HepG2 (cell line): ENCODE measurements at regions not wholly inside any gene's neighbourhood (a gene's known extent, or its start where the extent isn't known, plus 50 kb on each side); places are given as distances from the start of the nearest gene placed in this dataset.

Experiments
- ATAC-seq: fragments of 200-7000 bp; cut with Tn5 transposase; 3 replicates; pipeline ENCODE4 v1.9.1; 2020; ENCODE audit warnings: mild to moderate bottlenecking, moderate library complexity
- BruUV-seq: library from RNA; stranded (reverse); fragments of 400-500 nt; replicated peaks from 2 replicates; lab custom pipeline; 2021; lab: Mats Ljungman, UMichigan
- CTCF ChIA-PET: fragments of 300-600 bp; formaldehyde crosslinking; extraction: SDS; loops from one replicate; lab custom pipeline; 2021; ENCODE audit warnings: low total read pairs, inconsistent platforms, low intra/inter-chr PET ratio; lab: Yijun Ruan, JAX
- POLR2A ChIA-PET: fragments of 350-600 bp; sonication (Branson Sonifier 250); formaldehyde crosslinking; loops from one replicate; lab custom pipeline; 2020; ENCODE audit warnings: antibody characterized with exemption, inconsistent platforms; lab: Yijun Ruan, JAX
- DNase-seq: peaks from one replicate; pipeline ENCODE4 v3.0.0-alpha.2; 2015; ENCODE audit warnings: low spot score
- FAIRE-seq: peaks from 3 replicates; lab custom pipeline; 2011; peaks lifted over from hg19 to GRCh38; lab: Jason Lieb, UNC
- H2AFZ ChIP-seq: one replicate; pipeline ENCODE4 v1.6.1; 2011; ENCODE audit warnings: low read length, inconsistent platforms
- H3K27ac ChIP-seq: fragments of 300-600 bp; 3 replicates; pipeline ENCODE4 v1.8.0; 2011; ENCODE audit warnings: mixed run types, mild to moderate bottlenecking, mixed read lengths, low read length, inconsistent platforms; ENCODE audit not compliant: insufficient read depth; ENCODE audit errors: extremely low read length
- H3K27me3 ChIP-seq, 2 experiments: fragments of 200-600 bp in 1 of 2; 2 replicates in 1 of 2; 3 replicates in 1 of 2; pipeline versions ENCODE4 v1.6.0 to v1.8.0; 2011; ENCODE audit warnings: low read length in 2 of 2, mild to moderate bottlenecking in 2 of 2, moderate library complexity in 2 of 2, inconsistent platforms in 1 of 2; ENCODE audit not compliant: insufficient read depth in 2 of 2, control insufficient read depth in 1 of 2
- H3K36me3 ChIP-seq, 2 experiments: fragments of 200-600 bp in 1 of 2; replicated peaks in 1 of 2; 2 replicates in 1 of 2; 3 replicates in 1 of 2; pipeline versions ENCODE4 v1.5.1 to v1.8.0; 2011; ENCODE audit warnings: low read length in 2 of 2, inconsistent platforms in 1 of 2; ENCODE audit not compliant: insufficient read depth in 2 of 2, control insufficient read depth in 1 of 2
- H3K4me1 ChIP-seq: 2 replicates; pipeline ENCODE4 v1.5.1; 2012; ENCODE audit warnings: low read length, inconsistent platforms; ENCODE audit not compliant: insufficient read depth
- H3K4me2 ChIP-seq: 2 replicates; pipeline ENCODE4 v1.6.0; 2011; ENCODE audit warnings: low read depth, low read length, inconsistent platforms
- H3K4me3 ChIP-seq, 3 experiments: fragments of 200-600 bp in 1 of 3; sonication (generic), shearing (Covaris generic) in 1 of 3; replicated peaks in 1 of 3; 2 replicates each; pipeline ENCODE4 v1.5.1; 2011 to 2016; ENCODE audit warnings: low read length in 3 of 3, inconsistent platforms in 2 of 3, low read depth in 2 of 3, mild to moderate bottlenecking in 2 of 3, control low read depth in 1 of 3, mixed read lengths in 1 of 3; ENCODE audit not compliant: insufficient read depth in 1 of 3
- H3K79me2 ChIP-seq: one replicate; pipeline ENCODE4 v1.6.1; 2011; ENCODE audit warnings: low read length, inconsistent platforms; ENCODE audit not compliant: insufficient read depth
- H3K9ac ChIP-seq: 2 replicates; pipeline ENCODE4 v1.6.0; 2011; ENCODE audit warnings: mild to moderate bottlenecking, low read depth, low read length, inconsistent platforms; ENCODE audit not compliant: insufficient read depth
- H3K9me3 ChIP-seq: 2 replicates; pipeline ENCODE4 v1.5.1; 2012; ENCODE audit warnings: mild to moderate bottlenecking, low read length
- H4K20me1 ChIP-seq: 2 replicates; pipeline ENCODE4 v1.6.0; 2011; ENCODE audit warnings: inconsistent platforms, mild to moderate bottlenecking, low read length, moderate library complexity; ENCODE audit not compliant: insufficient read depth
- BRD4 ChIP-seq: sonication (generic); formaldehyde crosslinking; IDR thresholded peaks from 2 replicates; pipeline ENCODE4 v1.4.0; 2020; ENCODE audit warnings: missing genetic modification reagents
- CBX2 ChIP-seq, 2 experiments: fragments of 200-600 bp in 1 of 2; sonication (generic); formaldehyde crosslinking in 1 of 2; IDR thresholded peaks; 2 replicates each; pipeline versions ENCODE4 v1.7.0 to v1.8.1; 2018 to 2022; ENCODE audit warnings: low read depth in 2 of 2, low read length in 1 of 2, mild to moderate bottlenecking in 1 of 2, missing genetic modification reagents in 1 of 2
- EP300 ChIP-seq, 3 experiments: sonication (generic) in 1 of 3; formaldehyde crosslinking in 1 of 3; IDR thresholded peaks; 2 replicates each; pipeline versions ENCODE4 v1.5.1 to v1.6.1; 2011 to 2020; ENCODE audit warnings: low read depth in 2 of 3, low read length in 2 of 3, borderline replicate concordance in 1 of 3, improper control_type of control experiment in 1 of 3, mild to moderate bottlenecking in 1 of 3, missing genetic modification reagents in 1 of 3, moderate library complexity in 1 of 3
- JDP2 ChIP-seq: sonication (generic); formaldehyde crosslinking; IDR thresholded peaks from 2 replicates; pipeline ENCODE4 v1.8.1; 2022; ENCODE audit warnings: missing genetic modification reagents, borderline replicate concordance
- MTERF4 ChIP-seq: sonication (generic); formaldehyde crosslinking; IDR thresholded peaks from 2 replicates; pipeline ENCODE4 v1.8.0; 2023; ENCODE audit warnings: mild to moderate bottlenecking, missing genetic modification reagents
- POLR2AphosphoS5 ChIP-seq: IDR thresholded peaks from 2 replicates; pipeline ENCODE4 v1.6.1; 2012; ENCODE audit warnings: low read depth, low read length
- ZBTB42 ChIP-seq: sonication (generic); formaldehyde crosslinking; IDR thresholded peaks from 2 replicates; pipeline ENCODE4 v1.5.0; 2020; ENCODE audit warnings: mild to moderate bottlenecking, missing genetic modification reagents
- ZMYM2 ChIP-seq: sonication (generic); formaldehyde crosslinking; IDR thresholded peaks from 2 replicates; pipeline ENCODE4 v1.8.0; 2022; ENCODE audit warnings: mild to moderate bottlenecking, missing genetic modification reagents
- ZNF20 ChIP-seq: sonication (generic); formaldehyde crosslinking; IDR thresholded peaks from 2 replicates; pipeline ENCODE4 v1.4.0; 2020; ENCODE audit warnings: mild to moderate bottlenecking, moderate library complexity, missing genetic modification reagents
- ZNF205 ChIP-seq: IDR thresholded peaks from 2 replicates; pipeline ENCODE4 v1.6.1; 2018; ENCODE audit warnings: missing biosample characterization, missing genetic modification reagents
- ZNF235 ChIP-seq: sonication (generic); formaldehyde crosslinking; IDR thresholded peaks from 2 replicates; pipeline ENCODE4 v1.8.1; 2023; ENCODE audit warnings: mild to moderate bottlenecking, missing genetic modification reagents, borderline replicate concordance
- ZNF451 ChIP-seq: sonication (generic); formaldehyde crosslinking; IDR thresholded peaks from 2 replicates; pipeline ENCODE4 v1.5.0; 2020; ENCODE audit warnings: mild to moderate bottlenecking, missing genetic modification reagents
- ZNF496 ChIP-seq: sonication (generic); formaldehyde crosslinking; IDR thresholded peaks from 2 replicates; pipeline ENCODE4 v1.8.1; 2023; ENCODE audit warnings: mild to moderate bottlenecking, moderate library complexity, missing genetic modification reagents; ENCODE audit not compliant: insufficient replicate concordance
- ZNF563 ChIP-seq: sonication (generic); formaldehyde crosslinking; IDR thresholded peaks from 2 replicates; pipeline ENCODE4 v1.8.0; 2022; ENCODE audit warnings: mild to moderate bottlenecking, moderate library complexity, missing genetic modification reagents
- ZNF83 ChIP-seq: sonication (generic); formaldehyde crosslinking; IDR thresholded peaks from 2 replicates; pipeline ENCODE4 v1.4.0; 2020; ENCODE audit warnings: missing genetic modification reagents, mild to moderate bottlenecking, borderline replicate concordance
- WGBS: methylation state at CpG from one replicate; pipeline ENCODE4 v1.1.6; 2017; ENCODE audit warnings: low lambda C conversion rate; 5-methylcytosine and 5-hydroxymethylcytosine counted together
- in situ Hi-C: cut with HindIII; loops from 2 replicates; pipeline ENCODE4 v1.10.0; 2017; ENCODE audit warnings: low pct_unique_long_range_greater_than_20kb; ENCODE audit not compliant: extremely low pct_ligation_motif_present
- intact Hi-C: fragments of 100-400 bp; cut with micrococcal nuclease; formaldehyde crosslinking; loops from one replicate; pipeline ENCODE4 v1.10.0; 2022; ENCODE audit not compliant: unreplicated experiment
- TF ChIP-seq, protein P1 (sequence below): IDR thresholded peaks from 2 replicates; pipeline ENCODE4 v1.4.0; 2020; ENCODE audit warnings: mild to moderate bottlenecking, missing genetic modification reagents
- TF ChIP-seq, protein P2 (sequence below): sonication (generic); formaldehyde crosslinking; IDR thresholded peaks from 2 replicates; pipeline ENCODE4 v1.5.1; 2020; ENCODE audit warnings: missing genetic modification reagents, mild to moderate bottlenecking, borderline replicate concordance
- TF ChIP-seq, protein P3 (sequence below): sonication (generic); formaldehyde crosslinking; IDR thresholded peaks from 2 replicates; pipeline ENCODE4 v1.5.0; 2020; ENCODE audit warnings: missing genetic modification reagents

DNA sequence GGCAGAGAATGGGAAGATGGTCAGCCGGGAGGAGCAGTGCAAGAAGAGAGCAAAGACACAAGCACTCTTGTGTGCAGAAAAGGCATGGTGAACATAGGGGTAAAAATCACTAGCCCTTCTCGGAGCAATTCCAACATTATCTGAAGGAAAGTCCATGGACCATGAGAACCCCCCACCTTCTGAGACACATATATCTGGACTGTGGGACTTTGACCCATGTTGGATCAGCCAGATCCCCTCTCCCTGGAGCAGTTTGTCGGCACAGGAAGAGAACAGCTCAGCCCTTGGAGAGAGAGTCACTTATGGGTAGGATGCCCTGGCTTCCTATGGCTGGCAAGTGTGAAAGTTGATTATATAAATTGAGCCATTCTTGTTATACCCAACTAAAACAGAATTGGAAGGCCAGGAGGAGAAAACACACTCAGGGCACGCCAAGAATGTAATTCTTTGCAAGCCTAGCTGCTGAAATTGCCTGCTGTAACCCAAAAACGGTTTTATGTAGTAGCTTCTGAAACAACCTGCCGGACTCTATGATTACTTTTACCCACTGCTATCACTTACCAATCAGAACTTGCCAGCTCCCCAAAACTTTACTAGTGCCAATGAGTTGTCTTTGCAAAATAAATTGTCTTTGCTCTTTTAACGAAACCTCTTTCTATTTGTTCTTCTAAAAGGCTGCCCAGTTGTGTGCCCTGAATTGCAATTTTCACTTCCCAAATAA, 62.8 kb upstream of the ZNF599 start:
- no peak overlapping the region for H3K9ac ChIP-seq
- H3K36me3 ChIP-seq: no peaks in the 10 kb centered on the region
- intact Hi-C loops: no loop called here
- H3K27ac ChIP-seq: no peak overlapping the region
- CTCF ChIA-PET: no interaction called here
- H3K4me2 ChIP-seq: no peak overlapping the region
- no peaks in the 10 kb centered on the region for H4K20me1 ChIP-seq
- no peaks in the 10 kb centered on the region for H3K9me3 ChIP-seq
- DNase-seq: no peak
- no peak overlapping the region for H2AFZ ChIP-seq
- H3K27me3 ChIP-seq: peaks cover 0 to 18% of the 10 kb centered on the region in 2 experiments; a peak in 2 of 5 replicates
- WGBS: 23% methylated on average over 7 of the region's 7 CpGs
- in situ Hi-C loops: no loop called here
- H3K4me3 ChIP-seq: no peak overlapping the region
- FAIRE-seq: no peak
- H3K4me1 ChIP-seq: peaks cover 16% of the 10 kb centered on the region
- H3K79me2 ChIP-seq: no peaks in the 10 kb centered on the region
- ATAC-seq: no peak
- POLR2A ChIA-PET: no interaction called here
- BruUV-seq: no TSS peak
- TF ChIP-seq, protein P1, sequence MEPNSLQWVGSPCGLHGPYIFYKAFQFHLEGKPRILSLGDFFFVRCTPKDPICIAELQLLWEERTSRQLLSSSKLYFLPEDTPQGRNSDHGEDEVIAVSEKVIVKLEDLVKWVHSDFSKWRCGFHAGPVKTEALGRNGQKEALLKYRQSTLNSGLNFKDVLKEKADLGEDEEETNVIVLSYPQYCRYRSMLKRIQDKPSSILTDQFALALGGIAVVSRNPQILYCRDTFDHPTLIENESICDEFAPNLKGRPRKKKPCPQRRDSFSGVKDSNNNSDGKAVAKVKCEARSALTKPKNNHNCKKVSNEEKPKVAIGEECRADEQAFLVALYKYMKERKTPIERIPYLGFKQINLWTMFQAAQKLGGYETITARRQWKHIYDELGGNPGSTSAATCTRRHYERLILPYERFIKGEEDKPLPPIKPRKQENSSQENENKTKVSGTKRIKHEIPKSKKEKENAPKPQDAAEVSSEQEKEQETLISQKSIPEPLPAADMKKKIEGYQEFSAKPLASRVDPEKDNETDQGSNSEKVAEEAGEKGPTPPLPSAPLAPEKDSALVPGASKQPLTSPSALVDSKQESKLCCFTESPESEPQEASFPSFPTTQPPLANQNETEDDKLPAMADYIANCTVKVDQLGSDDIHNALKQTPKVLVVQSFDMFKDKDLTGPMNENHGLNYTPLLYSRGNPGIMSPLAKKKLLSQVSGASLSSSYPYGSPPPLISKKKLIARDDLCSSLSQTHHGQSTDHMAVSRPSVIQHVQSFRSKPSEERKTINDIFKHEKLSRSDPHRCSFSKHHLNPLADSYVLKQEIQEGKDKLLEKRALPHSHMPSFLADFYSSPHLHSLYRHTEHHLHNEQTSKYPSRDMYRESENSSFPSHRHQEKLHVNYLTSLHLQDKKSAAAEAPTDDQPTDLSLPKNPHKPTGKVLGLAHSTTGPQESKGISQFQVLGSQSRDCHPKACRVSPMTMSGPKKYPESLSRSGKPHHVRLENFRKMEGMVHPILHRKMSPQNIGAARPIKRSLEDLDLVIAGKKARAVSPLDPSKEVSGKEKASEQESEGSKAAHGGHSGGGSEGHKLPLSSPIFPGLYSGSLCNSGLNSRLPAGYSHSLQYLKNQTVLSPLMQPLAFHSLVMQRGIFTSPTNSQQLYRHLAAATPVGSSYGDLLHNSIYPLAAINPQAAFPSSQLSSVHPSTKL: no peak
- TF ChIP-seq, protein P2, sequence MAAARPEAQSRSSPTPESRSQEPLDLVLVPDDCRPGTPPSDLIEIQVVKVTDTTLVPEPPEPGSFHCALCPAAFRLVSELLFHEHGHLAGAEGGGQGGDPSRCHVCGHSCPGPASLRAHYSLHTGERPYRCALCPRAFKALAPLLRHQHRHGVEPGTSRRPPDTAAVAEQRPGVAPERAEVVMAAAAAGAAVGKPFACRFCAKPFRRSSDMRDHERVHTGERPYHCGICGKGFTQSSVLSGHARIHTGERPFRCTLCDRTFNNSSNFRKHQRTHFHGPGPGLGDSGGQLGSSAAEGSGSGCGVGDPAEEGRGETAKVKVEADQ (CRISPR knock-in tag): no peak
- TF ChIP-seq POLR2AphosphoS5 (no peak), ZNF496 (CRISPR knock-in tag) (no peak), ZNF83 (CRISPR knock-in tag) (no peak), JDP2 (CRISPR knock-in tag) (no peak), MTERF4 (no peak), EP300 (IDR thresholded peaks at IDR 0.05; ENCODE audit: low read depth in 2 of 2, low read length in 2 of 2) (no peak), EP300 (CRISPR knock-in tag; IDR thresholded peaks at IDR 0.05; ENCODE audit: borderline replicate concordance) (no peak), CBX2 (IDR thresholded peaks at IDR 0.05; ENCODE audit: low read depth, low read length) (no peak), CBX2 (CRISPR knock-in tag; IDR thresholded peaks at IDR 0.05; ENCODE audit: low read depth) (no peak), ZNF205 (CRISPR knock-in tag) (no peak), ZNF235 (CRISPR knock-in tag) (no peak), ZMYM2 (CRISPR knock-in tag) (no peak), ZBTB42 (CRISPR knock-in tag) (no peak), ZNF20 (CRISPR knock-in tag) (no peak), ZNF563 (CRISPR knock-in tag) (no peak), BRD4 (CRISPR knock-in tag) (no peak), ZNF451 (no peak)
- TF ChIP-seq, protein P3, sequence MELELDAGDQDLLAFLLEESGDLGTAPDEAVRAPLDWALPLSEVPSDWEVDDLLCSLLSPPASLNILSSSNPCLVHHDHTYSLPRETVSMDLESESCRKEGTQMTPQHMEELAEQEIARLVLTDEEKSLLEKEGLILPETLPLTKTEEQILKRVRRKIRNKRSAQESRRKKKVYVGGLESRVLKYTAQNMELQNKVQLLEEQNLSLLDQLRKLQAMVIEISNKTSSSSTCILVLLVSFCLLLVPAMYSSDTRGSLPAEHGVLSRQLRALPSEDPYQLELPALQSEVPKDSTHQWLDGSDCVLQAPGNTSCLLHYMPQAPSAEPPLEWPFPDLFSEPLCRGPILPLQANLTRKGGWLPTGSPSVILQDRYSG (CRISPR knock-in tag): no peak
